HUES64 (cell line): ENCODE measurements at regions not wholly inside any gene's neighbourhood (a gene's known extent, or its start where the extent isn't known, plus 50 kb on each side); places are given as distances from the start of the nearest gene placed in this dataset.

Source experiments
- H3K27ac ChIP-seq: 2 replicates; pipeline ENCODE4 v1.7.0; 2013; ENCODE audit warnings: low read depth, low read length, inconsistent platforms
- H3K27me3 ChIP-seq: 2 replicates; pipeline ENCODE4 v1.6.1; 2013; ENCODE audit warnings: mild to moderate bottlenecking, low read length; ENCODE audit not compliant: insufficient read depth
- H3K36me3 ChIP-seq: 2 replicates; pipeline ENCODE4 v1.6.1; 2013; ENCODE audit warnings: mild to moderate bottlenecking, low read length; ENCODE audit not compliant: insufficient read depth
- H3K4me1 ChIP-seq: 2 replicates; pipeline ENCODE4 v1.6.1; 2013; ENCODE audit warnings: mild to moderate bottlenecking, low read length, moderate library complexity; ENCODE audit not compliant: insufficient read depth
- H3K4me3 ChIP-seq: 2 replicates; pipeline ENCODE4 v1.5.1; 2013; ENCODE audit warnings: mild to moderate bottlenecking, low read length, moderate library complexity
- H3K9ac ChIP-seq: 2 replicates; pipeline ENCODE4 v1.6.1; 2013; ENCODE audit warnings: mild to moderate bottlenecking, low read depth, low read length
- H3K9me3 ChIP-seq: 2 replicates; pipeline ENCODE4 v1.6.1; 2013; ENCODE audit warnings: low read depth, low read length; ENCODE audit not compliant: insufficient read depth
- WGBS: fragments of 150-250, 120-280 bp; methylation state at CpG from one replicate; pipeline ENCODE4 v1.1.7; 2013; ENCODE audit warnings: missing lambda C conversion rate; 5-methylcytosine and 5-hydroxymethylcytosine counted together

DNA sequence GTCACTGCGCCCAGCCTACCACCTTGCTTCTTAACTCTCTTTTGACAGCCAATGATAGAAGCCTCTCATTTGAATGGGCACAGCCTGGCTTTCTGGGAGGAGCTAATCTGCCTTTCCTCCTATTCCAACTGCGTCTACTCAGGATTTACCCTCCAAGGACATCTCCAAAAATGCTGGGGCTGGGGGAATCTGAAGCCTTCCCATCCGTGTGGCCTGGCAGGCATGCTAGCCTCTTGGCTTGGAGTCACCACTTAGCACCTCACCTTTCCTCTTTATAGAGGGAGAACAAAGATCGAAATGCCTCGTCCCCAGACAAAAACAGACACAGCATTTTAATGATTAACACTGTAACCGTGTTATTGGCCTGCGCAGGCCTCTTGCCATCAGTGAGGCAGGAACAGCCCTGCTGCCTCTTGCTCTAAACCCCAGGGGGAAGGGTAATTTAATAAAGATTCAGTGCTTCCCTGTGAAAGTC, 108.2 kb upstream of the KLF4 start:
- 86% methylated on average over 7 of the region's 7 CpGs for WGBS
- Histone ChIP-seq H3K27me3 (no peaks in the 10 kb centered on the region), H3K9me3 (no peaks in the 10 kb centered on the region), H3K4me1 (0 out of 2 replicates have a peak, but pooled peaks cover 3% of the 10 kb centered on the region), H3K27ac (no peak overlapping the region), H3K36me3 (no peaks in the 10 kb centered on the region), H3K9ac (no peak overlapping the region), H3K4me3 (no peak overlapping the region)

GRCh38 chr9:107594908-107595530, 105.5 kb upstream of the KLF4 start:
- no peaks in the 10 kb centered on the region for H3K27me3 ChIP-seq
- H3K36me3 ChIP-seq: no peaks in the 10 kb centered on the region
- no peak overlapping the region for H3K9ac ChIP-seq
- no peak overlapping the region for H3K4me3 ChIP-seq
- H3K4me1 ChIP-seq: 0 out of 2 replicates have a peak, but pooled peaks cover 2% of the 10 kb centered on the region
- no peak overlapping the region for H3K27ac ChIP-seq
- WGBS: 96% methylated on average over 2 of the region's 3 CpGs
- no peaks in the 10 kb centered on the region for H3K9me3 ChIP-seq

- Histone ChIP-seq H3K4me1 (no peaks in the 10 kb centered on the region), H3K36me3 (no peaks in the 10 kb centered on the region), H3K9me3 (no peaks in the 10 kb centered on the region), H3K27ac (no peak overlapping the region), H3K27me3 (no peaks in the 10 kb centered on the region), H3K9ac (no peak overlapping the region), H3K4me3 (no peak overlapping the region)
- no CpG with 5 or more reads among the region's 3 CpGs for WGBS
These were observed 103.8 kb upstream of the KLF4 start for GRCh38 chr9:107593224-107593870.

- H3K27ac ChIP-seq: no peak overlapping the region
- WGBS: 95% methylated on average over 7 of the region's 7 CpGs
- H3K4me3 ChIP-seq: no peak overlapping the region
- H3K27me3 ChIP-seq: no peaks in the 10 kb centered on the region
- H3K9me3 ChIP-seq: no peaks in the 10 kb centered on the region
- no peaks in the 10 kb centered on the region for H3K4me1 ChIP-seq
- no peaks in the 10 kb centered on the region for H3K36me3 ChIP-seq
- no peak overlapping the region for H3K9ac ChIP-seq
These were observed 102.9 kb upstream of the KLF4 start for GRCh38 chr9:107592424-107592823.

GRCh38 chr9:107591781-107592180, 102.2 kb upstream of the KLF4 start:
- H3K27ac ChIP-seq: no peak overlapping the region
- no peak overlapping the region for H3K4me3 ChIP-seq
- H3K4me1 ChIP-seq: no peaks in the 10 kb centered on the region
- H3K9ac ChIP-seq: no peak overlapping the region
- WGBS: 91% methylated on average over 3 of the region's 3 CpGs
- H3K36me3 ChIP-seq: no peaks in the 10 kb centered on the region
- no peaks in the 10 kb centered on the region for H3K27me3 ChIP-seq
- no peaks in the 10 kb centered on the region for H3K9me3 ChIP-seq

- Histone ChIP-seq H3K4me1 (no peaks in the 10 kb centered on the region), H3K36me3 (no peaks in the 10 kb centered on the region)
These were observed 98.8 kb upstream of the KLF4 start for GRCh38 chr9:107588393-107588792.

DNA sequence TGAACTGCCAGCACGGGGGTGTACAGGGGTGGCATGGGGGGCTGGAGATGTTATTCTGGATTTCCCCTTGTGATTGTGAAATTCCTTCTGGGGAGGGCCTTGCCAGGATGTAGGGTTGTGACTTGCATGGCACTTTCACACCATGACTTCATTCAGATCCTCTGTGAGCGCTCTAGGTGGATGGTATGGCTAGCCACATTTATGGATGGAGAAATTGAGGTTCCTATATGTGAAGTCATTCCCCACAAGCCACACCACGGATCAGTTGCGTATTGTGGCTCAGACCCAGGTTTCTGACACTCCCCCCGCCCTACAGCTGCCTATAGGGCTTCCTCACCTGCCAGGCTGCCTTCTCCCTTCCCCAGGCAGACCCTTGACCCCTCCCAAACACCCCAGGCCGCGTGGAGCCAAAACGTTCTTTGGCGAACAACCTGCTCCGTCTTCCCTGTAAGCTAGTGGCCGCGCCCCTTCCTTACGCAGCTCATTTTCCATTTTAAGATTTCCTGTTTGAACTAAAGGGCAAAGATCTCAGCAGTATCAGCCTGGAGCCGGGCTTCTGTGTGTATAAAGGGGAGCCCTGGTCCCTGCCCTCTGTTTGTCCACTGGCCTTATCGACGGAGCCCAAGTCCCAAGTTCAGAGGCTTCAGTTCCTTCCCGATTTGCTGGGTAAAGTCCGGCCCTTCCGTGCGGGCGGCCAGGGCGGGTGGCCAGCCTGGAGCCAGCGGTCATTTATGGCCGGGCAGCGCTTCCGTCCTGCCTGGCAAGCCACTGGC, 97.8 kb upstream of the KLF4 start:
- 91% methylated on average over 26 of the region's 26 CpGs for WGBS

More at GRCh38 chr9:107588393-107588792, 98.8 kb upstream of the KLF4 start:
- no peak overlapping the region for H3K27ac ChIP-seq
- no peaks in the 10 kb centered on the region for H3K27me3 ChIP-seq
- no peaks in the 10 kb centered on the region for H3K9me3 ChIP-seq
- H3K4me3 ChIP-seq: no peak overlapping the region
- 88% methylated on average over 6 of the region's 6 CpGs for WGBS
- H3K9ac ChIP-seq: no peak overlapping the region

GRCh38 chr9:107586493-107586892, 96.9 kb upstream of the KLF4 start:
- no peaks in the 10 kb centered on the region for H3K36me3 ChIP-seq
- H3K27ac ChIP-seq: no peak overlapping the region
- H3K4me3 ChIP-seq: no peak overlapping the region
- no peak overlapping the region for H3K9ac ChIP-seq
- no peaks in the 10 kb centered on the region for H3K9me3 ChIP-seq
- H3K27me3 ChIP-seq: no peaks in the 10 kb centered on the region
- H3K4me1 ChIP-seq: no peaks in the 10 kb centered on the region
- 93% methylated on average over 3 of the region's 3 CpGs for WGBS

More for the DNA sequence above, 97.8 kb upstream of the KLF4 start:
- Histone ChIP-seq H3K36me3 (no peaks in the 10 kb centered on the region), H3K27me3 (no peaks in the 10 kb centered on the region), H3K4me3 (no peak overlapping the region), H3K4me1 (no peaks in the 10 kb centered on the region), H3K9me3 (no peaks in the 10 kb centered on the region), H3K27ac (no peak overlapping the region), H3K9ac (no peak overlapping the region)

GRCh38 chr9:107585465-107585864, 95.9 kb upstream of the KLF4 start:
- Histone ChIP-seq H3K9ac (no peak overlapping the region), H3K27me3 (no peaks in the 10 kb centered on the region), H3K4me3 (no peak overlapping the region), H3K36me3 (no peaks in the 10 kb centered on the region), H3K27ac (no peak overlapping the region), H3K9me3 (no peaks in the 10 kb centered on the region), H3K4me1 (no peaks in the 10 kb centered on the region)
- 93% methylated on average over 3 of the region's 3 CpGs for WGBS

GRCh38 chr9:107584944-107585343, 95.4 kb upstream of the KLF4 start:
- Histone ChIP-seq H3K36me3 (no peaks in the 10 kb centered on the region), H3K27me3 (no peaks in the 10 kb centered on the region), H3K27ac (no peak overlapping the region), H3K4me3 (no peak overlapping the region), H3K9ac (no peak overlapping the region), H3K9me3 (no peaks in the 10 kb centered on the region), H3K4me1 (no peaks in the 10 kb centered on the region)
- WGBS: 100% methylated on average over 1 of the region's 1 CpG

DNA sequence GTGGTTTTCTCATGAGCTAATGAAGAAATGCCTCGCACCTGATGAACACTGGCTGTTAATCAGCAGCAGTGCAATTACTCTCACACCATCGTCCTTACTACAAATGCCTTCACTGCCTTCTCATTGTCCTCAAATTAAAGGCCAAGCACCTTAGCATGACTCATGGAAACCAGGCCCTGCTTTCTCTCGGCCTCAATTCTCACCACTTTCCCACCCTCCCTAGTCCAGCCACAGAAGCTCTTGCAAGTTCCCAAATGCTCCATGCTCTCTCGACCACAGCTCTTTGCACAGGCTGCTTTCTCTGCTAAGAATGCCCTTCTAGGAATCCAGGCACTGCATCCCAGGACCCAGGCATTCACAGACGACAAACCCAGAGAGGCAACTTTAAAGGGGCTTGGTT, 94.6 kb upstream of the KLF4 start:
- no peak overlapping the region for H3K9ac ChIP-seq
- H3K4me3 ChIP-seq: no peak overlapping the region
- no peaks in the 10 kb centered on the region for H3K27me3 ChIP-seq
- no peaks in the 10 kb centered on the region for H3K4me1 ChIP-seq
- H3K36me3 ChIP-seq: no peaks in the 10 kb centered on the region
- 76% methylated on average over 5 of the region's 5 CpGs for WGBS
- H3K27ac ChIP-seq: no peak overlapping the region
- no peaks in the 10 kb centered on the region for H3K9me3 ChIP-seq
